CD14-positive monocyte (primary cell): ENCODE measurements at regions not wholly inside any gene's neighbourhood (a gene's known extent, or its start where the extent isn't known, plus 50 kb on each side); places are given as distances from the start of the nearest gene placed in this dataset.

Experiments used
- DNase-seq, 3 donors: peaks; one replicate each; pipeline ENCODE4 v3.0.0-alpha.2; 2011 to 2022
- H2AFZ ChIP-seq: 2 replicates; pipeline ENCODE4 v1.6.0; 2012; ENCODE audit warnings: mild to moderate bottlenecking, low read depth, low read length, inconsistent platforms; ENCODE audit not compliant: insufficient read depth, poor library complexity, severe bottlenecking
- H3K27ac ChIP-seq, 2 donors: 1 replicate in 1 of 2; 2 replicates in 1 of 2; pipeline ENCODE4 v1.5.1; 2012 to 2013; ENCODE audit warnings: low read length in 2 of 2, control low read depth in 1 of 2, inconsistent platforms in 1 of 2, low read depth in 1 of 2, mild to moderate bottlenecking in 1 of 2
- H3K27me3 ChIP-seq, 2 donors: one replicate each; pipeline versions ENCODE4 v1.6.0 to v1.6.1; 2011 to 2013; ENCODE audit warnings: low read length in 2 of 2; ENCODE audit not compliant: control insufficient read depth in 2 of 2, insufficient read depth in 2 of 2
- H3K36me3 ChIP-seq, 2 donors: replicated peaks in 1 of 2; 1 replicate in 1 of 2; 2 replicates in 1 of 2; pipeline versions ENCODE4 v1.5.1 to v1.6.1; 2012 to 2013; ENCODE audit warnings: low read length in 2 of 2, control low read depth in 1 of 2, inconsistent platforms in 1 of 2, mild to moderate bottlenecking in 1 of 2; ENCODE audit not compliant: insufficient read depth in 2 of 2, control insufficient read depth in 1 of 2
- H3K4me1 ChIP-seq, 2 donors: 1 replicate in 1 of 2; 2 replicates in 1 of 2; pipeline versions ENCODE4 v1.5.1 to v1.6.1; 2012 to 2013; ENCODE audit warnings: low read length in 2 of 2, control low read depth in 1 of 2, inconsistent platforms in 1 of 2, mild to moderate bottlenecking in 1 of 2, moderate library complexity in 1 of 2; ENCODE audit not compliant: insufficient read depth in 2 of 2, control insufficient read depth in 1 of 2
- H3K4me2 ChIP-seq: replicated peaks from 2 replicates; pipeline ENCODE3; 2012; ENCODE audit warnings: low read length, moderate library complexity, mild to moderate bottlenecking; ENCODE audit not compliant: poor library complexity, severe bottlenecking; ENCODE audit errors: extremely low read depth
- H3K4me3 ChIP-seq, 3 experiments: fragments of 200-600 bp in 1 of 3; sonication (generic) in 1 of 3; replicated peaks in 1 of 3; 1 replicate in 2 of 3; 2 replicates in 1 of 3; pipeline ENCODE4 v1.5.1; 2011 to 2013; ENCODE audit warnings: low read length in 3 of 3, mild to moderate bottlenecking in 3 of 3, control low read depth in 2 of 3, low read depth in 2 of 3, inconsistent platforms in 1 of 3, moderate library complexity in 1 of 3
- H3K79me2 ChIP-seq: 2 replicates; pipeline ENCODE4 v1.6.0; 2012; ENCODE audit warnings: mild to moderate bottlenecking, control low read depth, inconsistent platforms, low read length, moderate library complexity; ENCODE audit not compliant: insufficient read depth
- H3K9ac ChIP-seq: 2 replicates; pipeline ENCODE4 v1.6.0; 2017; ENCODE audit warnings: low read length, mild to moderate bottlenecking; ENCODE audit not compliant: insufficient read depth, poor library complexity, severe bottlenecking
- H3K9me3 ChIP-seq, 2 donors: replicated peaks in 1 of 2; 1 replicate in 1 of 2; 2 replicates in 1 of 2; pipeline versions ENCODE4 v1.5.1 to v1.6.1; 2012 to 2013; ENCODE audit warnings: low read length in 2 of 2, control low read depth in 1 of 2; ENCODE audit not compliant: control insufficient read depth in 1 of 2, insufficient read depth in 1 of 2
- H4K20me1 ChIP-seq: 2 replicates; pipeline ENCODE4 v1.6.0; 2012; ENCODE audit warnings: mild to moderate bottlenecking, low read length, control low read depth, moderate library complexity; ENCODE audit not compliant: insufficient read depth
- H3K27ac Mint-ChIP-seq, 7 donors: one replicate each; pipeline ENCODE4 v1.8.0; 2020; ENCODE audit warnings: mild to moderate bottlenecking in 7 of 7, mixed read lengths in 7 of 7, moderate library complexity in 6 of 7, inconsistent platforms in 2 of 7
- H3K27me3 Mint-ChIP-seq, 3 donors: one replicate each; pipeline ENCODE4 v1.8.0; 2021 to 2022; ENCODE audit warnings: low read depth in 3 of 3, mild to moderate bottlenecking in 3 of 3, mixed read lengths in 3 of 3, moderate library complexity in 3 of 3, inconsistent platforms in 1 of 3
- H3K36me3 Mint-ChIP-seq, 2 donors: one replicate each; pipeline ENCODE4 v1.8.0; 2020; ENCODE audit warnings: mixed read lengths in 2 of 2, inconsistent platforms in 1 of 2, mild to moderate bottlenecking in 1 of 2
- H3K4me1 Mint-ChIP-seq: one replicate; pipeline ENCODE4 v1.8.0; 2020; ENCODE audit warnings: mild to moderate bottlenecking, mixed read lengths
- H3K4me3 Mint-ChIP-seq, 2 donors: one replicate each; pipeline ENCODE4 v1.8.0; 2020; ENCODE audit warnings: mild to moderate bottlenecking in 2 of 2, mixed read lengths in 2 of 2, moderate library complexity in 1 of 2
- H3K9me3 Mint-ChIP-seq, 7 donors: one replicate each; pipeline ENCODE4 v1.8.0; 2020 to 2022; ENCODE audit warnings: mixed read lengths in 7 of 7, mild to moderate bottlenecking in 6 of 7, moderate library complexity in 6 of 7, inconsistent platforms in 2 of 7
- WGBS: methylation state at CpG from one replicate; pipeline ENCODE4 v1.1.5; 2013; ENCODE audit warnings: missing lambda C conversion rate; ENCODE audit not compliant: insufficient coverage; 5-methylcytosine and 5-hydroxymethylcytosine counted together
- intact Hi-C, 2 donors: fragments of 100-400 bp; cut with micrococcal nuclease; formaldehyde crosslinking; loops; one replicate each; pipeline versions ENCODE4 v1.15.0 to v1.15.1; 2023
- TF ChIP-seq, protein P1 (sequence below): fragments of 200-600 bp; IDR thresholded peaks from one replicate; pipeline ENCODE4 v1.8.0; 2022; ENCODE audit warnings: antibody characterized with exemption, mild to moderate bottlenecking

- no peaks in the 10 kb centered on the region for H3K79me2 ChIP-seq
- no peak overlapping the region for H2AFZ ChIP-seq
- no peaks in the 10 kb centered on the region for H3K4me1 ChIP-seq
- no peaks in the 10 kb centered on the region for H3K4me1 Mint-ChIP-seq
- no peak overlapping the region for H3K4me2 ChIP-seq
- intact Hi-C loops: no loop called here
- H3K9ac ChIP-seq: no peak overlapping the region
- no peak for DNase-seq
- TF ChIP-seq, protein P1, sequence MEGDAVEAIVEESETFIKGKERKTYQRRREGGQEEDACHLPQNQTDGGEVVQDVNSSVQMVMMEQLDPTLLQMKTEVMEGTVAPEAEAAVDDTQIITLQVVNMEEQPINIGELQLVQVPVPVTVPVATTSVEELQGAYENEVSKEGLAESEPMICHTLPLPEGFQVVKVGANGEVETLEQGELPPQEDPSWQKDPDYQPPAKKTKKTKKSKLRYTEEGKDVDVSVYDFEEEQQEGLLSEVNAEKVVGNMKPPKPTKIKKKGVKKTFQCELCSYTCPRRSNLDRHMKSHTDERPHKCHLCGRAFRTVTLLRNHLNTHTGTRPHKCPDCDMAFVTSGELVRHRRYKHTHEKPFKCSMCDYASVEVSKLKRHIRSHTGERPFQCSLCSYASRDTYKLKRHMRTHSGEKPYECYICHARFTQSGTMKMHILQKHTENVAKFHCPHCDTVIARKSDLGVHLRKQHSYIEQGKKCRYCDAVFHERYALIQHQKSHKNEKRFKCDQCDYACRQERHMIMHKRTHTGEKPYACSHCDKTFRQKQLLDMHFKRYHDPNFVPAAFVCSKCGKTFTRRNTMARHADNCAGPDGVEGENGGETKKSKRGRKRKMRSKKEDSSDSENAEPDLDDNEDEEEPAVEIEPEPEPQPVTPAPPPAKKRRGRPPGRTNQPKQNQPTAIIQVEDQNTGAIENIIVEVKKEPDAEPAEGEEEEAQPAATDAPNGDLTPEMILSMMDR: no peak
- H3K9me3 Mint-ChIP-seq: peaks cover 0 to 9% (median 3%) of the 10 kb centered on the region in 7 donors
- H3K4me3 Mint-ChIP-seq: no peak overlapping the region
- no peaks in the 10 kb centered on the region for H3K36me3 ChIP-seq
- H3K27me3 ChIP-seq: no peaks in the 10 kb centered on the region
- no peak overlapping the region for H3K27ac Mint-ChIP-seq
- H3K36me3 Mint-ChIP-seq: no peaks in the 10 kb centered on the region
- WGBS: 83% methylated on average over 2 of the region's 5 CpGs
- no peak overlapping the region for H3K27ac ChIP-seq
- H4K20me1 ChIP-seq: no peaks in the 10 kb centered on the region
- H3K4me3 ChIP-seq: no peak overlapping the region
- peaks cover 0 to 5% (median 0%) of the 10 kb centered on the region in 3 donors for H3K27me3 Mint-ChIP-seq
- peaks cover 0 to 3% of the 10 kb centered on the region in 2 donors for H3K9me3 ChIP-seq
These were observed 347.8 kb upstream of the FRG1 start for GRCh38 chr4:189592890-189593289.

GRCh38 chr4:189597341-189597740, 343.3 kb upstream of the FRG1 start:
- DNase-seq: no peak
- H3K4me3 ChIP-seq: no peak overlapping the region
- no peaks in the 10 kb centered on the region for H4K20me1 ChIP-seq
- no peaks in the 10 kb centered on the region for H3K4me1 ChIP-seq
- H3K9me3 ChIP-seq: peaks cover 0 to 6% of the 10 kb centered on the region in 2 donors
- no peaks in the 10 kb centered on the region for H3K36me3 ChIP-seq
- Mint-ChIP-seq H3K27me3 (peaks cover 0 to 3% (median 0%) of the 10 kb centered on the region in 3 donors), H3K4me1 (no peaks in the 10 kb centered on the region), H3K4me3 (no peak overlapping the region), H3K36me3 (no peaks in the 10 kb centered on the region), H3K9me3 (peaks cover 0 to 11% (median 5%) of the 10 kb centered on the region in 7 donors), H3K27ac (no peak overlapping the region)
- H3K79me2 ChIP-seq: no peaks in the 10 kb centered on the region
- H3K4me2 ChIP-seq: no peak overlapping the region
- intact Hi-C loops: no loop called here
- TF ChIP-seq, protein P1: no peak
- H3K27me3 ChIP-seq: no peaks in the 10 kb centered on the region
- no peak overlapping the region for H3K9ac ChIP-seq
- no peak overlapping the region for H2AFZ ChIP-seq
- 83% methylated on average over 1 of the region's 8 CpGs for WGBS
- H3K27ac ChIP-seq: no peak overlapping the region
